AG04449 (cell line): ENCODE measurements at regions not wholly inside any gene's neighbourhood (a gene's known extent, or its start where the extent isn't known, plus 50 kb on each side); places are given as distances from the start of the nearest gene placed in this dataset.

Source experiments
- CTCF ChIA-PET: fragments of 350-600 bp; formaldehyde crosslinking; extraction: SDS; loops from one replicate; lab custom pipeline; 2021; ENCODE audit warnings: antibody characterized with exemption; lab: Yijun Ruan, JAX
- POLR2A ChIA-PET: fragments of 400-600, 350-600 bp; formaldehyde crosslinking; extraction: SDS; loops from one replicate; lab custom pipeline; 2020; ENCODE audit warnings: antibody characterized with exemption, inconsistent platforms; lab: Yijun Ruan, JAX
- DNase-seq: peaks from one replicate; pipeline ENCODE4 v3.0.0-alpha.2; 2010; ENCODE audit warnings: low read depth, low spot score
- H3K4me3 ChIP-seq: 2 replicates; pipeline ENCODE4 v1.5.1; 2011; ENCODE audit warnings: low read depth, mild to moderate bottlenecking, control low read depth, low read length
- TF ChIP-seq, protein P1 (sequence below): IDR thresholded peaks from one replicate; pipeline ENCODE4 v1.5.1; 2011; ENCODE audit warnings: mild to moderate bottlenecking, moderate library complexity, low read length, control low read depth, inconsistent platforms; ENCODE audit not compliant: insufficient read depth; ENCODE audit errors: missing control alignments

DNA sequence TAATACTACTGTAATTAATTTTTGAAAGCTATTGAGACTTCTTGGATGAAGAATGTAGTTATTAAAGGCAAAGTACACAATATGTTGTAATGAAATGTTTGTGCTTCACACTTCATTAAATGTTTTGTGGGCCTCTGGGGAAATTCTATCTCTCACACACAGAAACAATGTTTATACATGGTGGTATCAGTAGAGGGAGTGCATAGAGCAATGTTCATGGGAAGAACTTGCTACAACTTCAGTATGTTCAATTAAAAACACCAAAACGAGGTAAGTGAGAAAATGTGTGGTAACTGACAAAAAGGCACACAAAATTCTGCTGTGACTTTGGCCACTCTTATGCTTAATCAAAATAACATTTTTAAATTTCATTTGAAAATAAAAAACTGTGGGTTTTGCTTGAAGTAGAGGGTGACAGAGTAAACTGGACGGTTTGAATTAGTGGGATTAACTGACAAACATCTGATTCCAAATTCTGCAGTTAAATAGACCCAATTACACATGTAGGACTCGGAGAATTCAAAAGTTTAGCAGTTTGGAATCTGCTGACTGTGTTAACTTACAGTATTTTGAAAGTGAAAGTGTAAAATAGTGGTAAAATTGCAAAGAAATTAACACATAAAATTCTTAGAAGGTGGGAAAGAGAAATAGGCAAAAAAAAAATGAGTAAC, 111.4 kb upstream of the TTC29 start:
- TF ChIP-seq, protein P1, sequence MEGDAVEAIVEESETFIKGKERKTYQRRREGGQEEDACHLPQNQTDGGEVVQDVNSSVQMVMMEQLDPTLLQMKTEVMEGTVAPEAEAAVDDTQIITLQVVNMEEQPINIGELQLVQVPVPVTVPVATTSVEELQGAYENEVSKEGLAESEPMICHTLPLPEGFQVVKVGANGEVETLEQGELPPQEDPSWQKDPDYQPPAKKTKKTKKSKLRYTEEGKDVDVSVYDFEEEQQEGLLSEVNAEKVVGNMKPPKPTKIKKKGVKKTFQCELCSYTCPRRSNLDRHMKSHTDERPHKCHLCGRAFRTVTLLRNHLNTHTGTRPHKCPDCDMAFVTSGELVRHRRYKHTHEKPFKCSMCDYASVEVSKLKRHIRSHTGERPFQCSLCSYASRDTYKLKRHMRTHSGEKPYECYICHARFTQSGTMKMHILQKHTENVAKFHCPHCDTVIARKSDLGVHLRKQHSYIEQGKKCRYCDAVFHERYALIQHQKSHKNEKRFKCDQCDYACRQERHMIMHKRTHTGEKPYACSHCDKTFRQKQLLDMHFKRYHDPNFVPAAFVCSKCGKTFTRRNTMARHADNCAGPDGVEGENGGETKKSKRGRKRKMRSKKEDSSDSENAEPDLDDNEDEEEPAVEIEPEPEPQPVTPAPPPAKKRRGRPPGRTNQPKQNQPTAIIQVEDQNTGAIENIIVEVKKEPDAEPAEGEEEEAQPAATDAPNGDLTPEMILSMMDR: peak; percentile 12
- peak overlapping the region; percentile 29 for H3K4me3 ChIP-seq
- ChIA-PET POLR2A (no interaction called here), CTCF (interaction anchor here (1.0 kb wide), 2 partner anchors 38 to 462 kb away, joined by 3 read pairs; no protein-coding TSS in a partner anchor)
- DNase-seq: no peak

DNA sequence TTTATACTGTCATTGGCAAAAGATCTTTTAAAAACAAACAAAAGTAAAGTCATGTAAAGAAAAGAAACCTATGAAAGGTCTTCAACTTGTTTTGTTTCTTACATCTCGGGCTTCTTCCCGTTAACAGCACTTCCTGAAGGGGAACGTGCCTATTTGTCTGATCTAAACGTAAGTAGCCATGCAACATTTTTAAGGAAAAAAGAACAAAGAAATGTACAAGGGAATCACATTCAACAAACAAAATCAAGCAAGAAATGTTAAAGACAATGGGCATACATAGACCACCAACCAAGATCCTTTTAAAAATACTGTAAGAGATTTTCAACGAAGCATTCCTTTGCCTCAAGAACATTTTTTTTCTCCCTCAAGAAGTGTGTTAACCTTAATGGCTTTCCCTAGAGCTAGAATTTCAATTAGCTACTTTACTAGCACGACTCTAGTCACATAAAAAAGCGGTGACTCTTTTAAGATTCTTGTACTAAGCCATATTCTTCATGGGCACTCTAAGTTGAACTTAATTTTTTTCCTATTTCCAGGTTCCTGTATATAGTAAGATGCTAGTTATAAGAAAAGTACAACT, 112.0 kb upstream of the TTC29 start:
- TF ChIP-seq, protein P1: no peak
- DNase-seq: no peak
- CTCF ChIA-PET: interaction anchor here (0.9 to 1.0 kb wide), 2 partner anchors 39 to 40 kb away, joined by 3 to 5 read pairs; no protein-coding TSS in a partner anchor
- POLR2A ChIA-PET: no interaction called here
- H3K4me3 ChIP-seq: peak overlapping the region; percentile 29

DNA sequence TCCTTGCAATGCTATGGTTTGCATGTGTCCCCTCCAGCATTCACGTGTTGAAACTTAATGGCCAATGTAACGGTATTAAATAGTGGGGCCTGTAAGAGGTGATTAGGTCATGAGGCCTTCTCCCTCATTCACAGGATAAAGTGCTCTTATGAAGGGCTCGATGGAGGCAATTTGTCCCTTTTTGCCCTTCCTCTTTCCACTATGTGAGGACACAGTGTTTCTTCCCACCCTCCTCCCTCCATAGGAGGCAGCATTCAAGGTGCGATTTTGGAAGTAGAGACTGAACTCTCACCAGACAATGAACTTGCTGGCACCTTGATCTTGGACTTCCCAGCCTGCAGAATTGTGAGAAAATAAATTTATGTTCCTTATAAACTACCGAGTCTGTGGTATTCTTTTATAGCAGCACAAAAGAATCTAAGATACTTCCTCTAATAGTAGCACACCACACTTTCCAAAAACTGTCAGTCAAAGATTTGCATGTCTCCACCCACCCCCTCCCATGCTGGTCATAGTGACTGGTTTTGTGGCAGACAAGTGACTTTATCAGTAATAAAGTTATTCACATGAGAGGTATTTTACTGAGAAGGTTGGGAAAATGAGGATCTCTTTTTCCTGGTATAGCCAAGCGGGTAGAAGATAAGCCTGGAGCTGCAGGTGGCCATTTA, 113.5 kb upstream of the TTC29 start:
- CTCF ChIA-PET: no interaction called here

DNA sequence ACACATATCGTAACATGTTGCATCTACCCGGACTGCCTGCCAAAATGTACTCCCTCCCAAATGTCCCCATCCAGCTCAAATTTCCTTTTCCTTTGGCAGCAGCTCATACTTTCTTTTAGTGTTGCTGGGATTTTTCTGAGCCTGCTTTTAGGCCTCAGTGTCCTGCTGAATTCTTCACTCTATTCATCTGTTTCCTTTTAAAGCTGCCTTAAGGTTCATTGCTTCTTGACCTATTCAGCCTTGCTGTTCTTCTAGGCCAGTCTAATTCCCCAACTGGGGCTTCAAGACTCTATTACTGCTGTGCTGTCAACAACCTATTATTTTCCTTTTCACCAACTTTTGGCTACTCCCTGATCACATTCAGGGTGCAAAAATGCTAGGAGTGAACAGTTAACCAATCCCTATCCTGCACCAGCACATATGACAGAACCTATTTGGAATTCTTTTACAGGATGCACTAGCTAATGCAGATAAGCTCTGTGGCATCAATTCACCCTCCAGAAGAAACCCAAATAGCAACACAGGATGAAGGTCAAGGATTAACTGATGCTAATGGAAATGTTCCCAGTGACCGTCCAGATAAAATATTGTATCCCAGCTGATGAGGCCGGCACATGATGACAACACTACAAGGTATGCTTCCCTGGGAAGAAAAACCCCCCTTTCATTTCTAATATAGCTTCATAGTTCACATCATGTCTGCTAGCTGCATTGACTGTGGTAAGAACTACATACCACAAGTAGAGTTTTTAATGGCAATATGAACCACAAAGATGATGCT, 114.7 kb upstream of the TTC29 start:
- CTCF ChIA-PET: interaction anchor here (1.0 to 2.0 kb wide), 3 partner anchors 36 to 806 kb away, joined by 3 to 10 read pairs (median 4); no protein-coding TSS in a partner anchor
- DNase-seq: peak; percentile 73
- H3K4me3 ChIP-seq: no peak overlapping the region
- TF ChIP-seq, protein P1: no peak
- POLR2A ChIA-PET: interaction anchor here (0.8 kb wide), 2 partner anchors 28 to 37 kb away, joined by 3 read pairs; no protein-coding TSS in a partner anchor

More for the DNA sequence above, 113.5 kb upstream of the TTC29 start:
- POLR2A ChIA-PET: no interaction called here
- H3K4me3 ChIP-seq: no peak overlapping the region
- DNase-seq: no peak
- TF ChIP-seq, protein P1: no peak

DNA sequence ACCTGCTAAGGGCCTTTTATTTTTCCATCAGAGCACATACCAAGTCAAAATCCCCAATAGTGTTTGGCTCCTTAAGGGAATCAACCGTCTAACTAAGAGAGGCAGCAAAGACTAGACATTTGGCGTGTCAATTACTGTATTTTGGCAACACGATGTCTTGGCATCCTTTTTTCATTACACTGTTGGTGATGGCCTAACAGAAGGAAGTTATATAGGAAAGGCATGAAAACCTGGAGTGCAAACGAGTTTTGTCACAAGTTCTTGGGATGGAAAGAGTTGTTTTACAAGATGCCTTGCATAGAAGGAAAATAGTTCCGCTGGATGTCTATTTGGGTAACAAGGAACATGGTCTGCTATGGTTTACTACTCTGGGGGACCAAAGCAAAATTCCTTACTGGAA, 119.2 kb upstream of the TTC29 start:
- POLR2A ChIA-PET: no interaction called here
- CTCF ChIA-PET: interaction anchor here (1.9 kb wide), 1 partner anchor 32 kb away, joined by 9 read pairs; no protein-coding TSS in a partner anchor
- DNase-seq: no peak
- H3K4me3 ChIP-seq: no peak overlapping the region
- TF ChIP-seq, protein P1: no peak
